ENCODE measurements at regions not wholly inside any gene's neighbourhood (a gene's known extent, or its start where the extent isn't known, plus 50 kb on each side); places are given as distances from the start of the nearest gene placed in this dataset.

- DNase-seq (ENCODE audit: low read depth) = peak; percentile 16
Observed at GRCh38 chr10:78852466-78853240, 216.1 kb upstream of the ZMIZ1 start.

- no peak for DNase-seq (ENCODE audit: low read depth)
Observed at GRCh38 chr10:78853864-78854263, 214.9 kb upstream of the ZMIZ1 start.

DNA sequence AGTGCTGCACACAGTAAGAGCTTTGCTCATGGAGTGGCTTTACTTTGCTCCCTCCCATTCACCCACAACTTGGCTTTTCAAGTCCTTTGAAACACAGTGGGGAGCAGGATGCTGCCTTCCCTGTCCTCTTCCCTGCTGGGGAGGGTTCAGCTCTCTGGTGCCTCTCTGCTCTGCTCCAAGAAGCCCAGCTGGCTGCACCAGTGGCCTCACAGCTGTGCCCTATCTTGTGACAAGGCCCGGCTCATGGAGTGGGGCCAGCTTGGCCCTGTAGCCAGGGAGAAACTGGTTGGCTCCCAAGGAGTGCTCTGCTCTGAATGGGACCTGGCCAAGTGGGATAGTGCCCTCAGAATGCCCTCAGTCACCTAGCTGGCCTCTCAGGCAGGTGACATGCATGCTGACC, 212.3 kb upstream of the ZMIZ1 start:
- DNase-seq (ENCODE audit: low read depth) = no peak

DNA sequence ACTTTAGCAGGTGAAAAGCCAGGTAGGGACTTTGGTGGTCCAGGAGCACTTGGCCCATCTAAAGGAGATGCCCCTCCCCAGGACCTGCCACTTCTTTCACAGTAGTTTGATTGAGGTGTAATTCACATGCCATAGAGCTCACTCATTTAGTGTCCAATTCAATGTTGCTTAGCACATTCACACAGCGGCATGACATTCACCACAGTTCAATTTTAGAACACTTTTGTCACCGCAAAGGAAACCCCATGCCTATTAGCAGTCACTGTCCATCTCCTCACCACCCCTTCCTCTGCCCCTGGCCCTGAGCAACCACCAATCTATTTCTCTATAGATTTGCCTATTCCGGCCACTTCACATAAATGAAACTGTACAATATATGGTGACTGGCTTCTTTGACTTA, 211.6 kb upstream of the ZMIZ1 start:
- DNase-seq (ENCODE audit: low read depth) = no peak

GRCh38 chr10:78859266-78859665, 209.5 kb upstream of the ZMIZ1 start:
- no peak for DNase-seq (ENCODE audit: low read depth)

GRCh38 chr10:78859769-78860168, 209.0 kb upstream of the ZMIZ1 start:
- DNase-seq (ENCODE audit: low read depth) = no peak

DNA sequence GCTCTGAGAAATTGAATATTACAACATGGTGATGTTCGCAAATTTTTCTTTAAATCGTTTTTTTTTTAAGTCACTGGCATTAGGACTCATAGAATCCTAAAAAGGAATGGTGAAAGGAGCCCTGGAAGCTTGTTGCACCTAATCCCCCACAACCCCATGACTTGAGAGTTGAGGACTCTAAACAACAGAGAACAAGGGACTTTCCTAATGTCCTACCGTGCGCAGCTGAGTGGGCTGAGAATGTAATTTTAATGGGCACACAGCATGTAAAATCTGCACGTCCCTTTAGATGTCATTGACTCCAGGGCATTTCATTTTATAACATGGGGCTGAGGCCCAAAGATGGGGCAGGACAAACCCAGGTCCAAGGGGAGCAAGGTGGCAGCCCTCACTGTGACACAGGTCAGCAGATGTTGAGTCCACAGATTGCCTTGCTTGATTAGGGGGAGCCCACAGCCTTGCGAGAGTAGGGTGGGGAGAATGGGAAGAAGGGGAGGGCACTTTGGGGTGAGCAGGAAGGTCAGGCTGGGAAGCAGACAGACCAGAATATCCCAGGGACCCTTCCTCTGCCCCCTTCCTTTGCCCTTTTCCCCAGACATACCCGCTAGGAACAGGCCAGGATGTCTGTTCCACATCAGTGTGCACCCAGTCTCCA, 208.4 kb upstream of the ZMIZ1 start:
- DNase-seq (ENCODE audit: low read depth) = no peak

GRCh38 chr10:78861529-78862327, 207.0 kb upstream of the ZMIZ1 start:
- no peak for DNase-seq (ENCODE audit: low read depth)

- DNase-seq (ENCODE audit: low read depth) = no peak
Observed at GRCh38 chr10:78862328-78862640, 206.5 kb upstream of the ZMIZ1 start.

DNA sequence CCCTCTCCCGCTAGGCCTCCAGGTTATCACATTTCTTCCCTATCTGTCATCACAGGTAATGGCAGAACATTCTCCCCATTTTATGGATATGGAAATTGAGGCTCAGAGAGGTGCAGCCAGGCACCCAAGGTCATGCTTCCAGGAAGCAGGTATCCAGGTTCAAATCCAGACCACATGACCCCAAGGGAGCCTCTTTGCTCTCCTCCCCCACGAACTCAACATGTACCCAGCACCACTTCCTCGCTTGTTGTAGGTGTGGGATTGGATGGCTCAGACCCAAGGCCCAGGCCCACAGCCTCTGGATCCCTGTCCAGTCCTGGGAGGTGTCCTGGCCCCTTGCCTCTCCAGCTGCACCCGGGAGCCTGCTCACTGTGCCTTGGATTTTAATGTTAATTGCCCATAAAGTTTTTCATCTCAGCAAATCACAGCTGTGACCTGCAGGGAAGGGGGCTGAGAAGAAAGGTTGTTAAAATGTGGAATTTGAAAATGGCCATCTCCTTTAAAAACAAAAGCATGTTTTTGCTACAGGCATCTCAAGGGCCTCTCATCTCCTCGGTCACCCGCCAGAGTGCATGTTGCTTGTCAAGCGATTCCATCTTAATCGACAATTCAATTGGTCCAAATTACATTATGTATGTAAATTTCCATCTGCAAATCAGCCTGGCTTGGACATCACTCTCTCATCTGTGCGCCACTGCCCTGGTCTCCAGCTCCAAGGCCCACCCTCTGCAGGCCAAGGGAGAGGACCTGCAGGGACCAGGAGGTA, 205.4 kb upstream of the ZMIZ1 start:
- DNase-seq (ENCODE audit: low read depth) = no peak

GRCh38 chr10:78863906-78864239, 204.9 kb upstream of the ZMIZ1 start:
- DNase-seq (ENCODE audit: low read depth) = no peak

DNA sequence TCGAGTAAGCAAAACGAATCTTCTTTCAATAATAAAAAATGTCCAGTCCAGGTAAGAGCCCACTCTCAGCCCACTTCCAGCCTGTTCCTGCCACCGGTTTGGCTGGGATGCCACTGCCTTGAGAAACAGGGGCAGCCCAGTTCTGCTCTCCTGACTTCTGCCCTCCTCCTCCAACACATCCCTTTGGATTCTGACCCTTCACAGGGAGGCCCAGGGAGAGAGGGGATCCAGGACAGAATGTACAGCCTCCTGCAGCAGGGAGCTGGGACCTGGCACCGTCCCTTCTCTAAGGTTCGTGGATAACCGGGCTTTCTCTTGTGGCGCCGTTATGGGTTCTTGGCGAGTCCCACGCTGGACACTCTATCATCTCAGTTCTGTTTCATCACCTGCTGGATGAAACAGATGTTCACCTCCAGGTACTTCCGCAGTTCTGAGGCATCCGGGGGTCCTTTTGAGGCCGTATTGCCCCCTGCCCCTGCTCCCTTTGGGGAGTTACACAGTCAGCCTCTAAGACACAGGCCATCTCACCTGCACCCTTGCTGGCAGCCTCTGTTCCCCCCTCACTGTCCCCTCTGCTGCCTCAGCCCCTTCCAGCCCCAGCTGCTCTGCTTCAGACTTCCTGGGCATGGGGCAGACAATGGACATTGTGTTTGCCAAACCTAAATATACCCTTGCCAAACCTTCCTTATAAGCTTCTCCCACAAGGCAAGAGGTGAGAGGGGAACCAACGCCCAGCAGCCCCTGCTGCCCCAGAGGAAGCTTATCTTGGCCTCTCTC, 203.8 kb upstream of the ZMIZ1 start:
- DNase-seq (ENCODE audit: low read depth) = no peak

DNA sequence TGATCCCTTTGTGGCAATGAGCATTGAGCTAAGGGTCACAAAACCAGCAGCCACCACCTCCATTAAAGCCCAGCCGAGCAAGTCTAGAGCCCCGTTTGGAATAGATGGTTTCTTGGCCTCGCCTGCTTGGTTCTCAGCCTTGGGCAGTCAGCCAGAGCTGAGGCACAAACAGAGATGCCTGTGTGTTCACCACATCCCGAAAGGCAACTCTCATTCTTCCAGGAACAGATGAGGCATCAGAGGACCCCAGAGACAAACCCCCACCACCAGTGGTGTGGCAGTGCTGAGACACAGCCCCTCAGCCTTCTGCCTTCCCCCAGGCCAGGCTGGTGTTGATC, 203.3 kb upstream of the ZMIZ1 start:
- no peak for DNase-seq (ENCODE audit: low read depth)

GRCh38 chr10:78865931-78866717, 202.6 kb upstream of the ZMIZ1 start:
- DNase-seq (ENCODE audit: low read depth) = no peak

GRCh38 chr10:78866731-78867554, 201.8 kb upstream of the ZMIZ1 start:
- DNase-seq (ENCODE audit: low read depth) = no peak

DNA sequence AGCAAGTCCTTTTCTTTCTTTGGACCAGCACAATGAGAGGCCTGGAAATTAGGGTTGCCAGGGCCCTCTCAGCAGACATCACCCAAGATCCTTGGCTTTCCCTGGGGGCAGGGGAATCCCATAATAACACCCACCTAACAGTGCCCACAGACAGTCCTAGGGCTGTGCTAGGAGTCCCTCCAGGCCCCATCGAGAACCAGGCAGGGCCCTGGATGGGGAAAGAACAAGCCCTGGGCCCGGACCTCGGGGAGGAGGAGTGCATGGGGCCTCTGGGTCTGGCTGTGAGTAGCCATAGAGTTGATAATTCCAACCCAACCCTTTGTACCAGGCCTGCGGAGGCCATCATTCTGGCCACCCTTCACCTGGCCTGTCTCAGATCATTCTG, 201.2 kb upstream of the ZMIZ1 start:
- DNase-seq (ENCODE audit: low read depth) = no peak

GRCh38 chr10:78868048-78868447, 200.7 kb upstream of the ZMIZ1 start:
- no peak for DNase-seq (ENCODE audit: low read depth)

DNA sequence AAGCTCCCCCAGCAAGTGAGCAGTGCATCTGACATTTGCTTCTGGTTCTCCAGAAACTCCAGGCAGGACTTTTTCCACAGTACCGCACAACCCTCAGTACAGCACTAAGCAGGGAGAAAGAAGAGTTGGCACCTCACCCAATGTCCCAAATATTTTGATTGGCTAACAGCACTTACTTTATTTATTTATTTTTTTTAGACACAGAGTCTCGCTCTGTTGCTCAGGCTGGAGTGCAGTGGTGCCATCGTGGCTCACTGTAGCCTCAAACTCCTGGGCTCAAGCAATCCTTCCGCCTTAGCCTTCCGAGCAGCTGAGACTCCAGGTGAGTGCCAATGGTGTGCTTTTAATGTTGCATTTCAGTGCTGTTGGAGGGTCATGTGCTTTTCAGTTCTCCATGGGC, 200.3 kb upstream of the ZMIZ1 start:
- no peak for DNase-seq (ENCODE audit: low read depth)

DNA sequence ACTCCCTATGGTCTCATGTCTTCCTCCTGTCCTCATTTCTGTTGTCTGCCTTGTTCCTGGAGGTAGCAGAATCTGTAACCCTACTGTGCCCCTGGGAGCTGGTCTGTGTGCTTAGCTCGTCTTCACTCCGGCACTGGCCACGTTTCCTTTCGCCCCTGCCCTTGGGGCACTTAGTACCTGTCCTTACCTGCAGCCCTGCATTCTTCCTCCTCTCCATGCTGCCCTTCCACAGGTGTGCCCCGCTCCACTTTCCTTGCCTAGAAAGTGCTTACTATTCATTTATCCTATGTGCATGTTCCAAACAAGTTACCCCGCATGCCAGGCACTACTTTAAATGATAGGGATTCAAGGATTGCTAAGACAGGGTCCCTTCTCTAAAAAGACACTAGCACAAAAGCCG, 199.9 kb upstream of the ZMIZ1 start:
- DNase-seq (ENCODE audit: low read depth) = no peak

All from Daoy (cell line).